GM10266 (cell line): ENCODE measurements at regions not wholly inside any gene's neighbourhood (a gene's known extent, or its start where the extent isn't known, plus 50 kb on each side); places are given as distances from the start of the nearest gene placed in this dataset.

ENCODE experiments used
- DNase-seq: peaks from one replicate; pipeline ENCODE4 v3.0.0; 2012; ENCODE audit errors: extremely low spot score
- CTCF ChIP-seq: IDR thresholded peaks from 2 replicates; pipeline ENCODE4 v1.5.1; 2012; ENCODE audit warnings: mild to moderate bottlenecking, low read depth; ENCODE audit not compliant: control insufficient read depth, insufficient read depth; ENCODE audit errors: missing control alignments

- no peak for DNase-seq
- no peak for TF ChIP-seq CTCF
Measured at GRCh38 chr14:97546491-97547230, 749.5 kb downstream of the VRK1 start.

- no peak for TF ChIP-seq CTCF
- DNase-seq = no peak
Measured at GRCh38 chr14:97550463-97550862, 753.3 kb downstream of the VRK1 start.

- no peak for TF ChIP-seq CTCF
- no peak for DNase-seq
Measured at GRCh38 chr14:97554597-97554996, 757.4 kb downstream of the VRK1 start.

- TF ChIP-seq CTCF = no peak
- DNase-seq = no peak
Measured at GRCh38 chr14:97564334-97564733, 767.2 kb downstream of the VRK1 start.

GRCh38 chr14:97571201-97571600 lies 774.0 kb downstream of the VRK1 start:
- TF ChIP-seq CTCF = no peak
- no peak for DNase-seq

GRCh38 chr14:97571866-97572555 lies 774.8 kb downstream of the VRK1 start:
- TF ChIP-seq CTCF = no peak
- no peak for DNase-seq
